ENCODE measurements at regions not wholly inside any gene's neighbourhood (a gene's known extent, or its start where the extent isn't known, plus 50 kb on each side); places are given as distances from the start of the nearest gene placed in this dataset.
"Not testable (repeated sequence)": the region's sequence is repeated elsewhere in the genome, so short reads cannot be mapped to it uniquely, and the experiment has no call there.

- DNase-seq: no peak
These were observed 580.9 kb downstream of the EDEM1 start for GRCh38 chr3:5768281-5768945.

GRCh38 chr3:5769825-5770224 lies 582.3 kb downstream of the EDEM1 start:
- DNase-seq: no peak

- no peak for DNase-seq
These were observed 586.8 kb downstream of the EDEM1 start for GRCh38 chr3:5774337-5774736.

- DNase-seq: not testable (repeated sequence)
These were observed 587.6 kb downstream of the EDEM1 start for GRCh38 chr3:5775100-5775499.

- no peak for DNase-seq
These were observed 597.2 kb downstream of the EDEM1 start for GRCh38 chr3:5784690-5785089.

- DNase-seq: no peak
These were observed 600.5 kb downstream of the EDEM1 start for GRCh38 chr3:5787861-5788488.

- no peak for DNase-seq
These were observed 601.0 kb downstream of the EDEM1 start for GRCh38 chr3:5788496-5788895.

- DNase-seq: no peak
These were observed 604.1 kb downstream of the EDEM1 start for GRCh38 chr3:5791558-5791957.

GRCh38 chr3:5796541-5796940 lies 609.0 kb downstream of the EDEM1 start:
- no peak for DNase-seq

- DNase-seq: no peak
These were observed 611.3 kb downstream of the EDEM1 start for GRCh38 chr3:5798809-5799208.

- DNase-seq: no peak
These were observed 611.9 kb downstream of the EDEM1 start for GRCh38 chr3:5799398-5799797.

GRCh38 chr3:5800965-5801364 lies 613.5 kb downstream of the EDEM1 start:
- DNase-seq: no peak

GRCh38 chr3:5806192-5806591 lies 618.7 kb downstream of the EDEM1 start:
- no peak for DNase-seq

- no peak for DNase-seq
These were observed 622.2 kb downstream of the EDEM1 start for GRCh38 chr3:5809586-5810246.

GRCh38 chr3:5811016-5811415 lies 623.5 kb downstream of the EDEM1 start:
- DNase-seq: no peak

- DNase-seq: no peak
These were observed 626.0 kb downstream of the EDEM1 start for GRCh38 chr3:5813521-5813920.

GRCh38 chr3:5822843-5823242 lies 635.3 kb downstream of the EDEM1 start:
- DNase-seq: no peak

- no peak for DNase-seq
These were observed 639.0 kb downstream of the EDEM1 start for GRCh38 chr3:5826467-5826866.

- no peak for DNase-seq
These were observed 640.7 kb downstream of the EDEM1 start for GRCh38 chr3:5828251-5828650.

- DNase-seq: no peak
These were observed 652.5 kb downstream of the EDEM1 start for GRCh38 chr3:5840056-5840455.

GRCh38 chr3:5841599-5841998 lies 654.1 kb downstream of the EDEM1 start:
- no peak for DNase-seq

GRCh38 chr3:5846261-5846660 lies 658.8 kb downstream of the EDEM1 start:
- no peak for DNase-seq

GRCh38 chr3:5861151-5861550 lies 673.6 kb downstream of the EDEM1 start:
- DNase-seq: no peak

GRCh38 chr3:5874931-5875341 lies 687.4 kb downstream of the EDEM1 start:
- DNase-seq: no peak

Data from stimulated activated CD8-positive, alpha-beta memory T cell treated with anti-CD3 and anti-CD28 coated beads, Interleukin-4, amount 100 ng/mL, for 48 hours (primary cell).